ES-I3 (cell line): ENCODE measurements at regions not wholly inside any gene's neighbourhood (a gene's known extent, or its start where the extent isn't known, plus 50 kb on each side); places are given as distances from the start of the nearest gene placed in this dataset.

Experiments
- H3K36me3 ChIP-seq: 2 replicates; pipeline ENCODE4 v1.6.1; 2013; ENCODE audit warnings: mild to moderate bottlenecking, low read length, control low read depth, moderate library complexity; ENCODE audit not compliant: insufficient read depth
- H3K4me1 ChIP-seq: 2 replicates; pipeline ENCODE4 v1.6.1; 2013; ENCODE audit warnings: mild to moderate bottlenecking, control low read depth, low read length; ENCODE audit not compliant: insufficient read depth
- H3K9ac ChIP-seq: 2 replicates; pipeline ENCODE4 v1.6.1; 2013; ENCODE audit warnings: low read depth, mild to moderate bottlenecking, low read length, moderate library complexity
- H3K9me3 ChIP-seq: 2 replicates; pipeline ENCODE4 v1.6.1; 2013; ENCODE audit warnings: mild to moderate bottlenecking, low read length, moderate library complexity; ENCODE audit not compliant: control insufficient read depth, insufficient read depth

- H3K4me1 ChIP-seq = no peaks in the 10 kb centered on the region
- H3K9ac ChIP-seq = no peak overlapping the region
Observed at GRCh38 chr3:22121068-22121701, 370.2 kb upstream of the ZNF385D start.

DNA sequence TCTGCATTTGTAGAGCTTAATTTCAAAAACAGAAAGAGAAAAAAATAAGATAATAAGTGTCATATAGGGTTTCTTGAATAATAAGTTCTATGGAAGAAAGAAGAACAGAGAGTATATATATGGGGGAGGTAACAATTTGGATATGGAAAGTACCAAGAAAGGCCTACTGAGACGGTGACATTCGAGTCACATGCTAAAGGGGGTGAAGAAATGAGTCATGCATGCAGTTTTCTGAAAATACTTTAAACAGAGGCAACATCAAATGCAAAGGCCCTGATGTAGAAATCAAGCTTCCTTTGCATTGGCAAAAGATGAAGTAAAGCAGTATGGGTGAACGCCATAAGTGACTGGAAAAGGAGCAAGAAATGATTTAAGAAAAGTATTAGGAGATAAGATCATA, 371.6 kb upstream of the ZNF385D start:
- H3K4me1 ChIP-seq = no peaks in the 10 kb centered on the region
- no peaks in the 10 kb centered on the region for H3K9me3 ChIP-seq
- no peaks in the 10 kb centered on the region for H3K36me3 ChIP-seq
- no peak overlapping the region for H3K9ac ChIP-seq

More at GRCh38 chr3:22121068-22121701, 370.2 kb upstream of the ZNF385D start:
- H3K36me3 ChIP-seq = no peaks in the 10 kb centered on the region
- H3K9me3 ChIP-seq = no peaks in the 10 kb centered on the region

GRCh38 chr3:22129101-22129500, 378.1 kb upstream of the ZNF385D start:
- Histone ChIP-seq H3K9ac (no peak overlapping the region), H3K9me3 (no peaks in the 10 kb centered on the region), H3K4me1 (no peaks in the 10 kb centered on the region), H3K36me3 (no peaks in the 10 kb centered on the region)

DNA sequence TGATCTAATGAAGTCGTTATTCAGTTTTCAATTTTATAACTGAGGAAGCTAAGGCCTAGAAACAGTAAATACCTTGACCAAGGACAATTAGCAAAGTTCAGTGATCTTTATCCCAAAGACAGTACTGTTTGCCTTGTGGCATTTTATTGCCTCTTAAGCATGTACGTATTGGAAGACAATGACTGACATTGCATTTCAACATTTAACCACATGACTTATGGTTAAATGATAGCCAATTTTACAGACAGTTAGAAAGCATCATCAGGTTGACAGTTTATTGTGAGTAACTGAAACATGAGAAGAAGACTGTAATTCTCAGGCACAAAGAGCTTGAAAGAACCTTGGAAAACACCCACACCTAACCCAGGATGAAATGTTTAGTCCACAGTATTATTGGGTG, 390.8 kb upstream of the ZNF385D start:
- Histone ChIP-seq H3K9me3 (no peaks in the 10 kb centered on the region), H3K9ac (no peak overlapping the region), H3K36me3 (no peaks in the 10 kb centered on the region), H3K4me1 (no peaks in the 10 kb centered on the region)

GRCh38 chr3:22147161-22147560, 396.2 kb upstream of the ZNF385D start:
- Histone ChIP-seq H3K9me3 (no peaks in the 10 kb centered on the region), H3K9ac (no peak overlapping the region), H3K4me1 (no peaks in the 10 kb centered on the region), H3K36me3 (no peaks in the 10 kb centered on the region)

DNA sequence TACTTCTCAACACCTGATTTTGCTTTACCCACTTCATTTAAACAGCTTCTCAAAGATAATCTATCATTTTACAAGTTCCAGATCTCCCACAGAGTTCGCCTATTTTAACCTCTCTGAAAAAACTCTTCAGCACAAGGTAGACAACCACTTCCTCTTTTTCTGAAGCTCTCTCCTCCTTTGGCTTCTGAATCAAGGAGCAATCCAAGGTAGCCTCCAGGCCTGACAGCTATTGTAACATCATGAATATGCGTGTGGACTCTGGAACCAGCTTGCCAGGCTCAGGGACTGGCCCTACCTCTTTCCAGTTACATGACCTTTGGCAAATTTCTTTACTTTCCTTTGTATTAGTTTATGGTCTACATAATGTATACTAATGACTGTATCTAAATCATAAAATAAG, 405.9 kb upstream of the ZNF385D start:
- no peaks in the 10 kb centered on the region for H3K9me3 ChIP-seq
- no peaks in the 10 kb centered on the region for H3K4me1 ChIP-seq
- no peak overlapping the region for H3K9ac ChIP-seq
- no peaks in the 10 kb centered on the region for H3K36me3 ChIP-seq

DNA sequence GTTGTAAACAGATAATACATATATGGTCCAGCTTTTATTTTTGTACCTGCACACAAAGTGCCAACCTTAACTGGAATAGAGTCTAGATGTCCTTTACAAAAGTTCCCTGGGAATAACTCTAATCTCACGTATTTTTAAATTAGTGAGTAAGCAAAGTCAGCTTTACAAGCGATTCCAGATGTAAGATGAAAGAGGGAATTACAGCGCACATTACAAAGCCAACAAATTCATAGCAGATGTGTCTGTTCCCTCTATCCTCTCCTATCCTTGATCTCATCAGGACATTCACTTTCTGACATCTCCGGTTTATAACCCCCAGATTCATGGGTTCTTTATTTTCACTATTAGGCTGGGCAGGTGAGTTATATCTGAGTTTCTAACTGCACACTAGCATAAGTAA, 406.8 kb upstream of the ZNF385D start:
- Histone ChIP-seq H3K9ac (no peak overlapping the region), H3K36me3 (no peaks in the 10 kb centered on the region), H3K9me3 (no peaks in the 10 kb centered on the region), H3K4me1 (no peaks in the 10 kb centered on the region)

- H3K9ac ChIP-seq = no peak overlapping the region
- H3K9me3 ChIP-seq = no peaks in the 10 kb centered on the region
- no peaks in the 10 kb centered on the region for H3K4me1 ChIP-seq
- no peaks in the 10 kb centered on the region for H3K36me3 ChIP-seq
Observed at GRCh38 chr3:22159004-22159695, 408.1 kb upstream of the ZNF385D start.

GRCh38 chr3:22161315-22161714, 410.3 kb upstream of the ZNF385D start:
- Histone ChIP-seq H3K9me3 (no peaks in the 10 kb centered on the region), H3K36me3 (no peaks in the 10 kb centered on the region)

GRCh38 chr3:22170370-22170769, 419.4 kb upstream of the ZNF385D start:
- H3K9me3 ChIP-seq = no peaks in the 10 kb centered on the region

More at GRCh38 chr3:22161315-22161714, 410.3 kb upstream of the ZNF385D start:
- Histone ChIP-seq H3K9ac (no peak overlapping the region), H3K4me1 (no peaks in the 10 kb centered on the region)

DNA sequence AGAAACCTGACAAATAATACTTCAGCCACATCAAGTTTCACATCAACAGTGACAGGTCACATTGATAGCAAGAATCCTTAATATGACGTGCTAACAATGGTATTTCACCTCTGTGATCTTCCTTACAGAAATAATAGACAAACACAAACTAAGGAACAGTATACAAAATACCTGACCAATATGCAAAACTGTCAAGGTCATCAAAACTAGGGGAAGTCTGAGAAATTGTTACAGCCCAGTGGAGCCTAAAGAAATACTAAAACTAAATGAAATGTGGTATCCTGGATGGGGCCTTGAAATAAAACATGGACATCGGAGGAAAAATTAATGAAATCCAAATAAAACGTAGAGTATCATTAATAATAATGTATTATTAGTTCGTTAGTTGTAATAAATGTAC, 422.0 kb upstream of the ZNF385D start:
- Histone ChIP-seq H3K9ac (no peak overlapping the region), H3K4me1 (no peaks in the 10 kb centered on the region), H3K36me3 (no peaks in the 10 kb centered on the region), H3K9me3 (no peaks in the 10 kb centered on the region)

More at GRCh38 chr3:22170370-22170769, 419.4 kb upstream of the ZNF385D start:
- H3K4me1 ChIP-seq = no peaks in the 10 kb centered on the region
- no peak overlapping the region for H3K9ac ChIP-seq
- H3K36me3 ChIP-seq = no peaks in the 10 kb centered on the region

GRCh38 chr3:22175947-22176346, 424.9 kb upstream of the ZNF385D start:
- no peak overlapping the region for H3K9ac ChIP-seq
- no peaks in the 10 kb centered on the region for H3K36me3 ChIP-seq
- no peaks in the 10 kb centered on the region for H3K4me1 ChIP-seq
- no peaks in the 10 kb centered on the region for H3K9me3 ChIP-seq

GRCh38 chr3:22176911-22177310, 425.9 kb upstream of the ZNF385D start:
- no peaks in the 10 kb centered on the region for H3K4me1 ChIP-seq
- H3K9me3 ChIP-seq = no peaks in the 10 kb centered on the region
- no peak overlapping the region for H3K9ac ChIP-seq
- no peaks in the 10 kb centered on the region for H3K36me3 ChIP-seq

DNA sequence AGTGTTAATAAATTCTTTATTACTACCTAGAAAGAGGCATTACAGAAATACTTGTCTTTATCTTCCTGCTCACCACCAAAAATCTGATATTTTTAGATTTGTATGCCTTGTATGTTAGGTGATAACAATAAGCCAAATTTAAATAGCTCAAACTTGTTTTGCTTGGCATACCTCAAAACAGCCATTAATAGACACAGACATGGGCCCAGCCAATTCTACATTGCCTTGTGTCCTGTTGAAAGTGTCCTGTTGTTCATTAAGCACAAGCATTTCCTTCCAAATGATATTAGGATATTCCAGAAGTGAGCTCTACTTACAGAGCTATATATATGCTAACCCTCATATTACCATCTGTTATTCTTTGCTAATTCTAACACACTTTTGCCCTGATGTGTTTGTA, 438.6 kb upstream of the ZNF385D start:
- H3K36me3 ChIP-seq = no peaks in the 10 kb centered on the region
- H3K9ac ChIP-seq = no peak overlapping the region
- no peaks in the 10 kb centered on the region for H3K9me3 ChIP-seq
- no peaks in the 10 kb centered on the region for H3K4me1 ChIP-seq

GRCh38 chr3:22199095-22199494, 448.1 kb upstream of the ZNF385D start:
- H3K9me3 ChIP-seq = no peaks in the 10 kb centered on the region
- H3K36me3 ChIP-seq = no peaks in the 10 kb centered on the region
- H3K9ac ChIP-seq = no peak overlapping the region
- no peaks in the 10 kb centered on the region for H3K4me1 ChIP-seq
